ENCODE measurements at regions not wholly inside any gene's neighbourhood (a gene's known extent, or its start where the extent isn't known, plus 50 kb on each side); places are given as distances from the start of the nearest gene placed in this dataset.

GRCh38 chr5:15168358-15168757 lies 296.8 kb upstream of the ANKH start:
- H3K9me1 ChIP-seq (replicated peaks; ENCODE audit: control insufficient read depth, extremely low read depth, insufficient read depth, low read length), result no peaks in the 10 kb centered on the region
- no peak overlapping the region for H2AFZ ChIP-seq (ENCODE audit: low read depth, low read length)
- no peak overlapping the region for H3K4me3 ChIP-seq (replicated peaks in 1 of 3; ENCODE audit: insufficient read depth in 1 of 3, low read depth in 1 of 3, low read length in 3 of 3)
- no TSS peak for BruUV-seq (replicated peaks)
- dilution Hi-C loops (cut with MboI; ENCODE audit: extremely low pct_ligation_motif_present, low sequenced_read_pairs), result no loop called here
- TF ChIP-seq JUN (IDR thresholded peaks at IDR 0.05; ENCODE audit: borderline replicate concordance, insufficient read depth, insufficient read length, low read depth) (no peak), MAX (IDR thresholded peaks at IDR 0.05; ENCODE audit: insufficient read depth, insufficient read length) (no peak), MYC (IDR thresholded peaks at IDR 0.05; ENCODE audit: low read depth, low read length) (no peak), POLR2A (IDR thresholded peaks at IDR 0.05; ENCODE audit: low read depth, low read length) (no peak), GATA2 (IDR thresholded peaks at IDR 0.05; ENCODE audit: insufficient read depth, insufficient read length, low read depth, low read length) (no peak), EZH2 (IDR thresholded peaks at IDR 0.05; ENCODE audit: borderline replicate concordance, low read depth, low read length, severe bottlenecking) (no peak), POLR2AphosphoS5 (IDR thresholded peaks at IDR 0.05; ENCODE audit: insufficient read depth, low read depth, low read length) (no peak), CTCF (IDR thresholded peaks at IDR 0.05; ENCODE audit: extremely low read depth in 1 of 2, insufficient read depth in 1 of 2, low read depth in 1 of 2, low read length in 2 of 2) (no peak)
- no peaks in the 10 kb centered on the region for H3K4me1 ChIP-seq (ENCODE audit: control insufficient read depth, extremely low read depth, insufficient read depth, low read length)
- H3K9ac ChIP-seq (replicated peaks; ENCODE audit: extremely low read depth, insufficient read depth, low read length), result no peak overlapping the region
- no peaks in the 10 kb centered on the region for H3K36me3 ChIP-seq (ENCODE audit: control insufficient read depth in 2 of 2, extremely low read depth in 1 of 2, insufficient read depth in 2 of 2, low read length in 2 of 2)
- ChIA-PET POLR2A (no interaction called here), CTCF (no interaction called here)
- H3K27ac ChIP-seq (ENCODE audit: insufficient read depth, low read depth, low read length), result no peak overlapping the region
- DNase-seq (ENCODE audit: low read depth, low spot score) (no peak), FAIRE-seq (no peak)
- H3K79me2 ChIP-seq (ENCODE audit: control insufficient read depth, insufficient read depth, low read length), result no peaks in the 10 kb centered on the region
- H3K27me3 ChIP-seq (ENCODE audit: control insufficient read depth in 2 of 2, insufficient read depth in 2 of 2, low read length in 2 of 2), result no peaks in the 10 kb centered on the region
- intact Hi-C loops (cut with micrococcal nuclease), result no loop called here
- no peaks in the 10 kb centered on the region for H4K20me1 ChIP-seq (replicated peaks; ENCODE audit: control insufficient read depth, extremely low read depth, insufficient read depth, low read length)
- no peak overlapping the region for H3K4me2 ChIP-seq (ENCODE audit: insufficient read depth, low read length)
- H3K9me3 ChIP-seq (replicated peaks; ENCODE audit: control insufficient read depth, insufficient read depth, low read length), result no peaks in the 10 kb centered on the region

All from endothelial cell of umbilical vein (primary cell).